Chondrocyte (in vitro differentiated cells): ENCODE measurements at regions not wholly inside any gene's neighbourhood (a gene's known extent, or its start where the extent isn't known, plus 50 kb on each side); places are given as distances from the start of the nearest gene placed in this dataset. TPM values are rescaled to one million over a fixed set of nuclear protein-coding genes. Genes with fewer than 3 reads are reported as not detected.

Experiments used
- DNase-seq: peaks from one replicate; pipeline ENCODE4 v3.0.0; 2021; ENCODE audit warnings: mixed read lengths, low spot score
- H3K27ac Mint-ChIP-seq: one replicate; pipeline ENCODE4 v1.8.0; 2021; ENCODE audit warnings: mild to moderate bottlenecking, moderate library complexity, mixed read lengths; ENCODE audit not compliant: unreplicated experiment
- H3K27me3 Mint-ChIP-seq: 2 replicates; pipeline ENCODE4 v1.8.0; 2021; ENCODE audit warnings: low read depth, mixed read lengths
- H3K36me3 Mint-ChIP-seq: 2 replicates; pipeline ENCODE4 v1.8.0; 2021; ENCODE audit warnings: low read depth, mixed read lengths
- H3K4me1 Mint-ChIP-seq: 2 replicates; pipeline ENCODE4 v1.8.0; 2021; ENCODE audit warnings: low read depth, mild to moderate bottlenecking, mixed read lengths
- H3K4me3 Mint-ChIP-seq: one replicate; pipeline ENCODE4 v1.8.0; 2021; ENCODE audit warnings: mild to moderate bottlenecking, moderate library complexity, mixed read lengths; ENCODE audit not compliant: unreplicated experiment
- H3K9me3 Mint-ChIP-seq: 2 replicates; pipeline ENCODE4 v1.8.0; 2021; ENCODE audit warnings: low read depth, mixed read lengths
- microRNA-seq: library from miRNA; unstranded; fragments of <30 nt; microRNA quantifications from one replicate; pipeline ENCODE4 v1.2.0, GENCODE V29; 2020; ENCODE audit warnings: borderline number of aligned reads
- TF ChIP-seq, protein P1 (sequence below): fragments of 200-600 bp; sonication (generic); IDR thresholded peaks from 2 replicates; pipeline ENCODE4 v1.5.0; 2021; ENCODE audit warnings: antibody characterized with exemption, mild to moderate bottlenecking, moderate library complexity

DNA sequence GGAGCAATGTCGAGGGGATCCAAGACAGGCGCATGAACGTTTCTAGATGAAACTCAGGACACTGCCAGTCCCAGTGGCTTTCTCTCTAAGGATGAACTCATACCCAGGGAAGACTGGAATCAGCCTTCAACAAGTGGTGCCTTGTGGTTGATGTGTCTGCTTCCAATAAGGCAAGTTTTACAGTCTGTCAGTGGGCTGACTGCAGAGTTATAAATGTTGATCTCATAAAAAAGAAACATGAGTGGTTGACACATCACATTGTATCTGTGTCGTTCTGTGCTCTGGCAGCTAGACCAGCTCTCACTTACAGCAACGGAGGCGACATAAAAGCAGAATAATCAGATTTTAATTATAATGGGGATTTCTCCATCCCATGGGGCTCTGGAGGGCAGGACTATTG lies 96.7 kb downstream of the SNX19 start:
- Mint-ChIP-seq H3K27ac (no peak overlapping the region), H3K36me3 (no peaks in the 10 kb centered on the region), H3K9me3 (no peaks in the 10 kb centered on the region), H3K4me1 (peaks cover 8% of the 10 kb centered on the region), H3K4me3 (no peak overlapping the region), H3K27me3 (no peaks in the 10 kb centered on the region)
- TF ChIP-seq, protein P1, sequence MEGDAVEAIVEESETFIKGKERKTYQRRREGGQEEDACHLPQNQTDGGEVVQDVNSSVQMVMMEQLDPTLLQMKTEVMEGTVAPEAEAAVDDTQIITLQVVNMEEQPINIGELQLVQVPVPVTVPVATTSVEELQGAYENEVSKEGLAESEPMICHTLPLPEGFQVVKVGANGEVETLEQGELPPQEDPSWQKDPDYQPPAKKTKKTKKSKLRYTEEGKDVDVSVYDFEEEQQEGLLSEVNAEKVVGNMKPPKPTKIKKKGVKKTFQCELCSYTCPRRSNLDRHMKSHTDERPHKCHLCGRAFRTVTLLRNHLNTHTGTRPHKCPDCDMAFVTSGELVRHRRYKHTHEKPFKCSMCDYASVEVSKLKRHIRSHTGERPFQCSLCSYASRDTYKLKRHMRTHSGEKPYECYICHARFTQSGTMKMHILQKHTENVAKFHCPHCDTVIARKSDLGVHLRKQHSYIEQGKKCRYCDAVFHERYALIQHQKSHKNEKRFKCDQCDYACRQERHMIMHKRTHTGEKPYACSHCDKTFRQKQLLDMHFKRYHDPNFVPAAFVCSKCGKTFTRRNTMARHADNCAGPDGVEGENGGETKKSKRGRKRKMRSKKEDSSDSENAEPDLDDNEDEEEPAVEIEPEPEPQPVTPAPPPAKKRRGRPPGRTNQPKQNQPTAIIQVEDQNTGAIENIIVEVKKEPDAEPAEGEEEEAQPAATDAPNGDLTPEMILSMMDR, result no peak
- no peak for DNase-seq

Small RNAs in the stretch of these regions (microRNA-seq; reads per million reads assigned to microRNA genes)
- gene MIR8052, result not detected
